NCI-H526 treated with DMSO at 0.1 percent for 48 hours (cell line): ENCODE measurements at regions not wholly inside any gene's neighbourhood (a gene's known extent, or its start where the extent isn't known, plus 50 kb on each side); places are given as distances from the start of the nearest gene placed in this dataset.

Experiments used
- DNase-seq: peaks from one replicate; lab custom pipeline; 2025; lab: John Stamatoyannopoulos, UW

DNA sequence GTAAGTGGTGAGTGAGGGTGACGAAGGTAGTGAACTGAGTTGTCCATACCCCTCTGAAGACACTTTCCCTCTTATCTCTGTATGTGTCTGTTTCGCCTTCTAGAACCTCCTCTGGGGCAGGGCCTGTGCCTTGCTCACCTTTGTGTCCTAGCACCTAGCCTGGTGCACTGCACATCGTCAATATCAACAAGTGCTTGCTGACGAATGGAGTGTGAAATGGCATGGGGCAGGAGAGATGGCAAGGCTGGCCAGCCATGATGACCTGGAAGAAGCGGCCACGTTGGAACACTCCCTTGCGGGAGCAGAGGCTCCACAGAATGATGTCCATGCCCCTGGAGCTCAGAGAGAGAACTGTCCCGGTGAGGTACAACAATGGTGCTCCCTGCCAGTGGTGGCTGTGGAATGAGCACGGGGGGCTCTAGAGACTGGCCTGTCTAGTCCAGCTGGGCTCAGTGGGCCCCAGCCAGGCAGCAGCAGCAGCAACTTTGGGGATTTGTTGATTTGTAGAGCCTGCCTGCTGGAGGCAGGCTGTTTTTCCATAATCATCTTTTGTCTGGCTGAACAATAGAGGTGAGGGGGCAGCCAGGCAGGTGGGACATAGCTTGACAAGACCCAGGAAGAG is 112.2 kb upstream of the PJA1 start:
- no peak for DNase-seq

DNA sequence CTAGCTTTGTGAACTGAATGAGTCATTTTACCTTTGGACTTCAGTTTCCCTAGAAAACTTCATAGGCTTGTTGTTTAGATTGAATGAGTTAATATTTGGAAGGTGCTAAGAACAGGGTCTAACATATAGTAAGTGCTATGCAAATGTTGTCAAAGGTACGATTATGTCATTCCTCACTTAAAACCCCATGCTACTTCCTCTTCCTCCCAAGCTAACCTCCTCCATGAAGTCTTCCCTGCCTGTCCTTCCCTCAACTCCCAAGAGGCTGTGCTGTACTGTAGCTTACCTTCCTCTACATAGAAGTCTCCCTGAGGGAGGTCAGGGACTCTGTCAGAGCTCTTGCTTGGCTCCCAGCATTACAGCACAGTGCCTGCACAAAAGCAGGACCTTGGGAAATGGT is 103.4 kb upstream of the PJA1 start:
- no peak for DNase-seq

DNA sequence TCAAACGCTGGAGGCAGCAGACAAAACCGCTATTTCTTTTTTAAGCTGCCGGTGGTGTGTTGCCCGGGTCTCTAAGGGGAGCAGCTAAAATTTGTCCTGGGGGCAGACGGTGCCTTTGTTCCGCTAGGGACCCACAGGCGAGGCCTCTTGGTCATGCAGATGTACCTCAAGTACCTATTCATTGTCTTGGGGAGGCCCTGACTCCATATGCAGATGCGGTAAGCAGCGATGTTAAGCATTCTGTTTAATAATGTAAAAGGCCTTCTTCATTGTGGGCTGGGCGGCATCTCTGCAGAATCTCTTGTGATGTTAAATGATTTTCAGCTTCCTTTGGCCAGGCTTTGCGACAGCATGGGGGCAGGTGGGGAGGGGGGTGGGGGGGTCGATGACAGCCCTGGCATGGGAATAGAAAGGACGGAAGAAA is 98.9 kb upstream of the PJA1 start:
- DNase-seq: no peak

DNA sequence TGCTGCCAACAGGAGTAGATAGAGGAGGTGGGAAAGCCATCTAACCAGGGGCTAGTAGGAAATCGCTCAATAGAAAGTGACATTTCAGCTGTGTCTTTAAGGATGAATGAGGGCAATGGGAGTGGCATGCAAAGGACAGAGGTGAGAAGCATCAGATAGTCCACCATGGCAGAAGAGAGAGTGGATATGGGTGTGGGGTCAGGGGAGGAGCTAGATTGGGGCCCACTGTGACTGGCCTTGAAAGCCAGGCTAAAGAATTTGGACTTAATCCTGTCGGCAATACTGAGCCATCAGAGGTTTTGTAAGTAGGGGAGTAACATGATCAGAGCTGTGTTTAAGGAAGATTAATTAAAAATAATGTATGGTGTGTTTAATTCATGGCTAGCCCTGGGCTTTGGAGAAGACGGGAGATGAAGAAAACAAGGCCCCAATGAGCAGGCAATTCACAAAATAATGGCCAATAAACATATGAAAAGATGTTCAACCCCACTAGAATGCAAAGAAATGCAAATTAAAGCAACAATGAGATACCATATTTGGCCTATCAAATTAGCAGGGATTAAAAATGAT is 98.1 kb upstream of the PJA1 start:
- no peak for DNase-seq

- no peak for DNase-seq
These were observed 97.0 kb upstream of the PJA1 start for GRCh38 chrX:69262036-69262936.

DNA sequence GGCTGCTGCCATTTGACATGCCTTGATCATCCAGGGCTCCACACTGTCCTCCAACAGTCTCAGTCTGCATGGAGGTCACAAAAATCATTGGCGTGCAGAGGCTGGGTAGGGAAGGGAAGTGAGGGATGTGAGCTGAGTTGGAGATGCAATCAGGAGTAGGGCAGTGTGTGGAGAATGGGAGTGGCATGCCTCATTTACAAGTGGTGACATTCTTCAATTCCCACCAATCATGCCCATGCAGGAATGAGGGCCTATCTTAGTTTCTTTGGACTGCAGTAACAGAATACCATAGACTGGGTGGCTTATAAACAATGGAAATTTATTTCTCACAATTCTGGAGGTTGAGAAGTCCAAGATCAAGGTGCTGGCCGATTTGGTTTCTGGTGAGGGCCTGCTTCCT is 94.9 kb upstream of the PJA1 start:
- DNase-seq: no peak

- DNase-seq: no peak
These were observed 93.6 kb upstream of the PJA1 start for GRCh38 chrX:69258893-69259292.

GRCh38 chrX:69257499-69258127 is 92.4 kb upstream of the PJA1 start:
- DNase-seq: no peak

- DNase-seq: no peak
These were observed 91.0 kb upstream of the PJA1 start for GRCh38 chrX:69256291-69256565.

DNA sequence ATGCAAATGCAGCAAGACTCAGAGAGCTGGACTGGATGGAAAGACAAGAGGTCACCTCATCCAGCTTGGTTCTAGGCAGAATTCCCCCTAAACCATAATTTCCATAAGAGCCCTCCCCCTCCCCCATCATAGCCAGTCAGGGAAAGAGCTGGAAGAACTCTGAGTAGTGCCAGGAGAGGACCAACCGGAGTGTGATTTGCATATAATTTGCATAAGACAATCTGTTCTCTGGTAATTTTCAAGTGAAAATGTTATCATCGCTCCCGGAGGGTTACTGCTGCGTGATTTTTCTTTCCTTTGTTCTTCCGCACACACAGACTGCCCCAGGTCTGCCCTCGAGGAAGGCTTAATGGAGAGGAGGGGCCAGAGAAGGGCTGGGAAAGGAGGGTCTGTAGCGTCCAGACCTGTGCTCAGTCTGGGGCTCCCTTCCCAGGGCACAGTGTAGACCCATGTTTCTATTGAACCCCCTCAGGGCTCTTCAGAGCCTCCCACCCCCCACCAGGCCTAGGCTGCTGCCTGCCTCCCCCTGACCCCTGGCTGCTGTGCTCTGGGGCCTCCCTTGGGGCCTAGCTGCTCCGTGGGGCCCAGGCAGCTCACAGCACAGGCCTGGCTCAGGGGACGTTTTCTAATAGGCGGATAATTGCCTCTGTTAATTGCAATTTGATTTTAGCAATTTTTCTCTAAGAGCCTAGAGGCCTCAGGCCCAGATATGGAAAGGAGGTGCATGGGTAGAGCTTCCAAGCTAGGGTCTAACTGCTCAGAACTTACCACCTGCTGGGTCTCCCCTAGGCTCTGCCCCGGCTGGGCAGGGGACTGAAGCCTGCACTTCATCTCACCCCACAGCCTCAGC is 90.4 kb upstream of the PJA1 start:
- peak; percentile 79 for DNase-seq

DNA sequence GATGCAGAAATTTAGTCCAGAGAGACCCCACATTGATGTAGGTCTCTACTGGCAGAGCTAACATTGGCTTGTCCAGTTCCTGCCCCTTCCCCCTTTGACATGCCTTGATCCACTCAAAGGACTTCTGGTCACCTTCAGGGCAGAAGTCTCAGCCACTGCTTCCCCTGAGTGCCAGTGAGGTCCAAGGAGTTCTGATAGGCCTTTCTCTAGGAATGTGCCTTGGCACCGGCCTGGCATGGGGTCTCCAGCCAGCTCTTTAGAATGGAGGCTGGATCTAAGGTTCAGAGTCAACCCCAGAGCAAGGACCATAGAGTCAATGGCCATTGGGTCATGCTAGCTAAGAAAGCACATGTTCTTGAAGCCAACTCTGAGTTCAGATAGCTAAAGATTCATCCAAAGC is 88.6 kb upstream of the PJA1 start:
- DNase-seq: no peak

DNA sequence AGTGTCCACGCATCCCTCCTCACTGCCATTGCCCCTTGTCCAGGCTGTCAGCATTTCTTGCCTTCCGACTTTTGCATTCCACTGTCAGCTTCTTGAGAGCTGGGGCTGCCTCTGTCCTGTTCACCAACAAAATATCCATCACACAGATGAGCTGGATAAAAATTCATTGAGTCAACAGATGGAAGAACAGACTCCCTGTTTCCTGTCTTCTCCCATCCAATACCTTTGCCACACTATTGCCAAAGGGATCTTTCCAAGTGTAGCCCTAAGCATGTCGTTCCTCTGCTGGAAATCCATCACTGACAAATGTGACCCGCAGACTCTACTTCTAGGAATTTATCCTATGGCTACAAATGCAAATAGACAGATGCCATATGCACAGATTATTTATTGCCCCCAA is 78.0 kb upstream of the PJA1 start:
- no peak for DNase-seq

GRCh38 chrX:69238887-69239231 is 73.6 kb upstream of the PJA1 start:
- DNase-seq: no peak

GRCh38 chrX:69238114-69238886 is 73.0 kb upstream of the PJA1 start:
- no peak for DNase-seq

DNA sequence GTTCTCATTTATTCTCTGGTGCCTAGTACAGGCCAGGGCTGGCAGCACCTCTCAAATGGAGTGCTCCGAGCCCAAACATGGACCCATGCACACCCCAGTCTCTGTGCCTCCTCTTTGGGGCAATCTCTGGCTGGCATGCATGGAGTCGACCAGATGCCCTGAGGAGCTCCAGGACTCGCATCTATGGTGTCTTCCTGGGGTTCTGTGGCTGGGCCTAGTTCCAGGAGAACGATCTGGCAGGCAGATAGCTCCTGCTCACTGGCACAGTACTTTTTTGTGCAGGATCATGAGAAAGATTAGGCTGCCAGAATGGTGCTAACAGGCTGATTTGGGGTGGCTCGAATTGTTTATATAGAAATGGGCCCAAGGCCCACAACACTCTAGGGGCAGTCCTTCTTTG is 72.0 kb upstream of the PJA1 start:
- no peak for DNase-seq

DNA sequence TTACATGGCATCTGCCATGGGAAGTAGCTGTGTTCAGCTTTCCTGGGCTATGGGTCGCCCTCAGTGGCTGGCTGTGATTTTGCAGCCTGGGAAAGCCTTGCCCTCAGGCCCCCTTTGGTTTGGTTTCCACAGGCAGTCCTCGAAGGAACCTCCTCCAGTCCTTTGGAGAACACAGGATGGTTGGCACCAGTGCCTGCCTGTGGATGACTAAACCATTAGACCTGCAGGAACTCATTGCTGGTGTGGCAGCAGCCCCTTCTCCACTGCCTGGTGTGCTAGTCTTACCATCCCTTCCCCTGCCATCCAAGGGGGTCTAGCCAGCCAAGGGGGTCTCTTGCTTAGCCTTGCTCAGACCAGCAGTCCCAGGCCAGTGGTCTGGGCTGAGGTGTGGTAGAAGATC is 71.4 kb upstream of the PJA1 start:
- no peak for DNase-seq

- DNase-seq: no peak
These were observed 69.4 kb upstream of the PJA1 start for GRCh38 chrX:69234624-69235023.

- DNase-seq: no peak
These were observed 67.7 kb upstream of the PJA1 start for GRCh38 chrX:69232945-69233344.

DNA sequence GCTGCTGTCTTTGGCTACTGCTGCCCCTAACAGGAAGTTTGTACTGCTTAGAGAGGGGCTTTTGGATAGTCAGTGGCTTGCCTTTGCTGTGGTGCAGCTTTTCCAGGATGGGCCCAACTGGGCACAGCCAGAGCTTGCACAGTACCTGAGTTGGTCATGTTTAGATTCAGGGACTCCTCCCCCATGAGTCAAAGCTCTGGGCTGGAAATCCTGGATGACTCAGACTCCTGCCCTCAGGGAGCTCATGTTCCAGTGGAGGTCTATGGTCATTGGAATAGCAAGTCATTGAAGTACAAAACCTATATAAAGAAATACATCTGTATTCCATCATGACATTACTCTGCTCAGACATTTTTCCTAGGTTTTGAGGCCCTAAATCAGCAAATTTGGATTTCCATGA is 66.7 kb upstream of the PJA1 start:
- no peak for DNase-seq

DNA sequence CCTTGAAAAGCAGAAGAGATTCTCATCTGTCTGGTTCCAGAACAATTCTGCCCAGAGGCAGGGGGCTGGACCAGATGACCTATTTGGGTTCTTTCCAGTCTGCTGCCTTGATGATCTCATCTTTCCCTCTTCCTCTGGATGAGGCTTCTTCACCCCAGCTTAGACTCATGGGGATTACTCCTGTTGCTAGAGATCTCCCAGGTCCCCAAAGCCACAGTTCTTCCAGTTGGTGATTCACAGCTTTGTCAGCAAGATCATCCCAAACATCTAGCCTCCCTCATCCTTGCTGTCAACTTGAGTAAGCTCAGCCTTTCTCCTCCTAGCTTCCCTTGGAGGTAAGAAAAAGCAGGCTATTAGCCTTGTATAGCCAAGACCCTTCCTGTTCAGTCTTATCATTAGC is 64.2 kb upstream of the PJA1 start:
- DNase-seq: no peak

GRCh38 chrX:69228732-69229131 is 63.5 kb upstream of the PJA1 start:
- DNase-seq: no peak
